ENCODE measurements at regions not wholly inside any gene's neighbourhood (a gene's known extent, or its start where the extent isn't known, plus 50 kb on each side); places are given as distances from the start of the nearest gene placed in this dataset.

DNA sequence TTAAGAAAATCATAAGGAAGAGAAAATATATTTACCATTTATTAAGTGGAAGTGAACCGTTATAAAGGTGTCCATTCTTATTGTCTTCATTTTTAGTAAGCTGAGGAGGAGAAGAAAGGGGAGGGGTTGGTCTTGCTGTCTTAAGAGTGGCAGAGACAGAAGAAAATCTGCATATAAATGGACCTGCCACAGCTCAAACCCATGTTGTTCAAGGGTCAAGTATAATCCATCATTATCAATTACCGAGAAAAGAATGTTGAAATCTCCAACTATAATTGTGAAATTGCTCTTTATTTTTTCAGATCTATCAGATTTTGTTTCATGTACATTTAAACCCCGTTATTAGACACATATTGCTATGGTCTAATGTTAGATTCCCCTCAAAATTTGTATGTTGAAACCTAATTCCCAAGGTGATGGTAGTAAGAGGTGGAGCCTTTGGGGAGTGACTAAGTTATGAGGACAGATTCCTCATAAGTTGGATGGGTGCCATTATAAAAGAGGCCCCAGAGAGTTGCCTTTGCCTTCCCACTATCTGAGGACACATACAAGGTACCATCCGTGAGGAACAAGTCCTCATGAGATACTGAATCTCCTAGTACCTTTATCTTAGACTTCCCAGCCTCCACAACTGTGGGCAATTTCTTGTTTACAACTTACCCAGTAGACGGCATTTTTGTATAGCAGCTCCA, 58.5 kb upstream of the SMAD1 start:
- TF ChIP-seq, protein P1, sequence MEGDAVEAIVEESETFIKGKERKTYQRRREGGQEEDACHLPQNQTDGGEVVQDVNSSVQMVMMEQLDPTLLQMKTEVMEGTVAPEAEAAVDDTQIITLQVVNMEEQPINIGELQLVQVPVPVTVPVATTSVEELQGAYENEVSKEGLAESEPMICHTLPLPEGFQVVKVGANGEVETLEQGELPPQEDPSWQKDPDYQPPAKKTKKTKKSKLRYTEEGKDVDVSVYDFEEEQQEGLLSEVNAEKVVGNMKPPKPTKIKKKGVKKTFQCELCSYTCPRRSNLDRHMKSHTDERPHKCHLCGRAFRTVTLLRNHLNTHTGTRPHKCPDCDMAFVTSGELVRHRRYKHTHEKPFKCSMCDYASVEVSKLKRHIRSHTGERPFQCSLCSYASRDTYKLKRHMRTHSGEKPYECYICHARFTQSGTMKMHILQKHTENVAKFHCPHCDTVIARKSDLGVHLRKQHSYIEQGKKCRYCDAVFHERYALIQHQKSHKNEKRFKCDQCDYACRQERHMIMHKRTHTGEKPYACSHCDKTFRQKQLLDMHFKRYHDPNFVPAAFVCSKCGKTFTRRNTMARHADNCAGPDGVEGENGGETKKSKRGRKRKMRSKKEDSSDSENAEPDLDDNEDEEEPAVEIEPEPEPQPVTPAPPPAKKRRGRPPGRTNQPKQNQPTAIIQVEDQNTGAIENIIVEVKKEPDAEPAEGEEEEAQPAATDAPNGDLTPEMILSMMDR (IDR thresholded peaks at IDR 0.05) = no peak
- TF ChIP-seq POLR2AphosphoS5 (IDR thresholded peaks at IDR 0.05) = no peak
- no peak for TF ChIP-seq POLR2A (IDR thresholded peaks at IDR 0.05)
- TF ChIP-seq EP300 (IDR thresholded peaks at IDR 0.05) = no peak

Measured in stomach (tissue), 4 donors.